Spleen (tissue), 11 donors: ENCODE measurements at regions not wholly inside any gene's neighbourhood (a gene's known extent, or its start where the extent isn't known, plus 50 kb on each side); places are given as distances from the start of the nearest gene placed in this dataset.

Experiments
- DNase-seq: peaks from one replicate; pipeline ENCODE4 v3.0.0-alpha.2; 2020
- H3K27ac ChIP-seq, 8 donors: fragments of 200-600 bp; sonication (generic) in 7 of 8; 1 replicate in 4 of 8; 2 replicates in 4 of 8; pipeline versions ENCODE4 v1.5.0 to v1.8.0; 2016 to 2021; ENCODE audit warnings: inconsistent platforms in 4 of 8, mild to moderate bottlenecking in 4 of 8, moderate library complexity in 1 of 8
- H3K27me3 ChIP-seq, 7 donors: fragments of 200-600 bp; sonication (generic) in 6 of 7; replicated peaks in 1 of 7; 1 replicate in 4 of 7; 2 replicates in 3 of 7; pipeline versions ENCODE4 v1.5.0 to v1.8.0; 2016 to 2021; ENCODE audit warnings: inconsistent platforms in 3 of 7, mild to moderate bottlenecking in 1 of 7
- H3K36me3 ChIP-seq, 6 donors: fragments of 200-600 bp; sonication (generic) in 5 of 6; 1 replicate in 4 of 6; 2 replicates in 2 of 6; pipeline versions ENCODE4 v1.5.0 to v1.8.0; 2016 to 2021; ENCODE audit warnings: inconsistent platforms in 2 of 6
- H3K4me1 ChIP-seq, 6 donors: fragments of 200-600 bp; sonication (generic) in 5 of 6; 1 replicate in 3 of 6; 2 replicates in 3 of 6; pipeline versions ENCODE4 v1.5.0 to v1.8.0; 2016 to 2021; ENCODE audit warnings: inconsistent platforms in 3 of 6
- H3K4me3 ChIP-seq, 8 donors: fragments of 200-600 bp; sonication (generic) in 7 of 8; 1 replicate in 4 of 8; 2 replicates in 4 of 8; pipeline versions ENCODE4 v1.5.0 to v1.8.0; 2016 to 2021; ENCODE audit warnings: inconsistent platforms in 4 of 8, mild to moderate bottlenecking in 4 of 8, moderate library complexity in 2 of 8
- H3K9me3 ChIP-seq, 8 donors: fragments of 200-600 bp; sonication (generic) in 7 of 8; 1 replicate in 4 of 8; 2 replicates in 4 of 8; pipeline versions ENCODE4 v1.5.0 to v1.8.0; 2016 to 2021; ENCODE audit warnings: inconsistent platforms in 4 of 8
- POLR2A ChIP-seq, 3 donors: fragments of 450-650 bp; IDR thresholded peaks; one replicate each; pipeline ENCODE4 v1.5.1; 2017; ENCODE audit warnings: antibody characterized with exemption in 3 of 3, mild to moderate bottlenecking in 1 of 3
- POLR2AphosphoS5 ChIP-seq, 3 donors: sonication (generic); formaldehyde crosslinking; IDR thresholded peaks; one replicate each; pipeline ENCODE4 v1.5.1; 2017; ENCODE audit warnings: antibody characterized with exemption in 3 of 3
- WGBS, 5 donors: extraction: QIAGEN DNeasy Blood & Tissue Kit in 3 of 5; methylation state at CpG; one replicate each; pipeline versions ENCODE4 v1.1.5 to v1.1.7; 2013 to 2018; 5-methylcytosine and 5-hydroxymethylcytosine counted together
- intact Hi-C: fragments of 100-400 bp; cut with DNase I; formaldehyde crosslinking; loops from one replicate; pipeline ENCODE4 v1.15.0; 2023; ENCODE audit warnings: low total_unique reads
- TF ChIP-seq, protein P1 (sequence below), 11 experiments: fragments of 200-600 bp in 7 of 11; fragments of 450-650 bp in 4 of 11; sonication (generic) in 4 of 11; IDR thresholded peaks in 8 of 11; conservative IDR thresholded peaks in 3 of 11; 1 replicate in 7 of 11; 2 replicates in 4 of 11; pipeline versions ENCODE4 v1.4.0 to v1.8.0; 2016 to 2021; ENCODE audit warnings: antibody characterized with exemption in 11 of 11, inconsistent platforms in 4 of 11, mild to moderate bottlenecking in 1 of 11
- donor health status: healthy with polysubstance abuse.
- donor health status: DM: no; HTN: no; CAD: no; lungs with moderate emphysema.
- donor health status: DM: no; HTN: no; CAD: no.
- donor health status: Bipolar disorder and iron deficiency.
- donor health status: healthy.
- donor health status: DM: no; HTN: no; CAD: no.
- donor health status: DM: yes; HTN: yes; CAD: no.

- 91 to 99% (median 93%) methylated on average over 11 to 20 of the region's 20 CpGs for WGBS, 5 donors
Observed at GRCh38 chr5:104223885-104224773, 661.5 kb upstream of the NUDT12 start.

GRCh38 chr5:104218200-104218599 is 655.6 kb upstream of the NUDT12 start:
- no peaks in the 10 kb centered on the region for H3K4me1 ChIP-seq
- intact Hi-C loops, result no loop called here
- H3K27ac ChIP-seq, result no peak overlapping the region
- TF ChIP-seq POLR2A (IDR thresholded peaks at IDR 0.05), result no peak
- TF ChIP-seq, protein P1, sequence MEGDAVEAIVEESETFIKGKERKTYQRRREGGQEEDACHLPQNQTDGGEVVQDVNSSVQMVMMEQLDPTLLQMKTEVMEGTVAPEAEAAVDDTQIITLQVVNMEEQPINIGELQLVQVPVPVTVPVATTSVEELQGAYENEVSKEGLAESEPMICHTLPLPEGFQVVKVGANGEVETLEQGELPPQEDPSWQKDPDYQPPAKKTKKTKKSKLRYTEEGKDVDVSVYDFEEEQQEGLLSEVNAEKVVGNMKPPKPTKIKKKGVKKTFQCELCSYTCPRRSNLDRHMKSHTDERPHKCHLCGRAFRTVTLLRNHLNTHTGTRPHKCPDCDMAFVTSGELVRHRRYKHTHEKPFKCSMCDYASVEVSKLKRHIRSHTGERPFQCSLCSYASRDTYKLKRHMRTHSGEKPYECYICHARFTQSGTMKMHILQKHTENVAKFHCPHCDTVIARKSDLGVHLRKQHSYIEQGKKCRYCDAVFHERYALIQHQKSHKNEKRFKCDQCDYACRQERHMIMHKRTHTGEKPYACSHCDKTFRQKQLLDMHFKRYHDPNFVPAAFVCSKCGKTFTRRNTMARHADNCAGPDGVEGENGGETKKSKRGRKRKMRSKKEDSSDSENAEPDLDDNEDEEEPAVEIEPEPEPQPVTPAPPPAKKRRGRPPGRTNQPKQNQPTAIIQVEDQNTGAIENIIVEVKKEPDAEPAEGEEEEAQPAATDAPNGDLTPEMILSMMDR (IDR thresholded peaks at IDR 0.05 in 8 of 11, conservative IDR thresholded peaks at IDR 0.05 in 3 of 11), result no peak
- TF ChIP-seq POLR2AphosphoS5 (IDR thresholded peaks at IDR 0.05), result no peak
- no peaks in the 10 kb centered on the region for H3K36me3 ChIP-seq
- H3K27me3 ChIP-seq, result no peaks in the 10 kb centered on the region
- peaks cover 0 to 3% (median 0%) of the 10 kb centered on the region in 8 donors for H3K9me3 ChIP-seq
- DNase-seq, result no peak
- no peak overlapping the region for H3K4me3 ChIP-seq
- 57 to 69% (median 66%) methylated on average over 2 of the region's 2 CpGs for WGBS, 5 donors

More at GRCh38 chr5:104223885-104224773, 661.5 kb upstream of the NUDT12 start:
- no peak for TF ChIP-seq POLR2AphosphoS5 (IDR thresholded peaks at IDR 0.05)
- TF ChIP-seq, protein P1 (IDR thresholded peaks at IDR 0.05 in 8 of 11, conservative IDR thresholded peaks at IDR 0.05 in 3 of 11), result no peak
- TF ChIP-seq POLR2A (IDR thresholded peaks at IDR 0.05), result no peak
- H3K9me3 ChIP-seq, result peaks cover 0 to 12% (median 0%) of the 10 kb centered on the region in 8 donors
- no peak for DNase-seq
- no peak overlapping the region for H3K4me3 ChIP-seq
- no peaks in the 10 kb centered on the region for H3K4me1 ChIP-seq
- H3K27me3 ChIP-seq, result no peaks in the 10 kb centered on the region
- no peaks in the 10 kb centered on the region for H3K36me3 ChIP-seq
- intact Hi-C loops, result no loop called here
- H3K27ac ChIP-seq, result no peak overlapping the region

DNA sequence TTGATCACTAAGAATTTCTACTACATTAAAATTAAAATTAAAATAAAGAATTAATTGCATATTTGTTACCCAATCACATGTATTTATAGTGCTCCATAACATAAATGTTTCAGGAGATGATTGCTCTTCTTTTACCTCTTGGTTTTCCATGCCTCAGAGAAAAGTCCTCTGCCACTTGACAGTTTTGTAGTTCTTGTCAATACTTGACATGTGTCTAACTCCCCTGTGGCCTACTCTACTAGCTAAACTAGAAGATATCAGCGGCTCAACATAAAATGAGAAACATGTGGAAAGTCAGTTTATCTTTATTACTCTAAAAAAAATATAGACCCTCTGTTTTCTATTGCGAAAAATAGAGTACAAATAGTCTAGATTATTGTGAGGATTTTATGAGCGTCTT is 650.6 kb upstream of the NUDT12 start:
- 66 to 91% (median 85%) methylated on average over 3 of the region's 3 CpGs for WGBS, 5 donors
- Histone ChIP-seq H3K4me1 (no peaks in the 10 kb centered on the region), H3K27ac (no peak overlapping the region), H3K36me3 (no peaks in the 10 kb centered on the region), H3K9me3 (no peaks in the 10 kb centered on the region), H3K4me3 (no peak overlapping the region), H3K27me3 (no peaks in the 10 kb centered on the region)
- intact Hi-C loops, result no loop called here
- DNase-seq, result no peak
- TF ChIP-seq POLR2A (IDR thresholded peaks at IDR 0.05), result no peak
- TF ChIP-seq POLR2AphosphoS5 (IDR thresholded peaks at IDR 0.05), result no peak
- TF ChIP-seq, protein P1 (IDR thresholded peaks at IDR 0.05 in 8 of 11, conservative IDR thresholded peaks at IDR 0.05 in 3 of 11), result no peak

DNA sequence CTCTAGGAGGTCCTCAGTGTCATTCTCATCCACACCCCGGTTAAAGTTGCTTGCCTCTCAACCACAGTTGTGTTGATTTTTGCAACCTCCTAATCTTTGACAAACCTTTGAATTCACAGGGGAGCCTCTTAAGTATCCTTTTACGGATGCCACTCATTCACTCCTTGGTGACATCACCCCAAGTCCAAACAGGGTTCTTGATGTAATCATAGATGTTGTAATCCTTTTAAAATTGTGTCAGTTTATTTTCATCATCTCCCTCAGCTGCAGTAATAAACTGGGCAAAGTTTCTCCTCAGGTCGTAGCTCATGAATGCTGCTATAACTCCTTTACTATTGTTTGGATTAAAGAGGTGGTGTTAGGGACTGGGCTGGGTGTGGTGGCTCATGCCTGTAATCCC is 637.2 kb upstream of the NUDT12 start:
- TF ChIP-seq POLR2AphosphoS5 (IDR thresholded peaks at IDR 0.05) (no peak), POLR2A (IDR thresholded peaks at IDR 0.05) (no peak)
- TF ChIP-seq, protein P1 (IDR thresholded peaks at IDR 0.05 in 8 of 11, conservative IDR thresholded peaks at IDR 0.05 in 3 of 11), result no peak
- H3K4me1 ChIP-seq, result no peaks in the 10 kb centered on the region
- no peak overlapping the region for H3K4me3 ChIP-seq
- intact Hi-C loops, result no loop called here
- no peaks in the 10 kb centered on the region for H3K9me3 ChIP-seq
- H3K36me3 ChIP-seq, result no peaks in the 10 kb centered on the region
- DNase-seq, result no peak
- no peak overlapping the region for H3K27ac ChIP-seq
- H3K27me3 ChIP-seq, result no peaks in the 10 kb centered on the region
- 70 to 84% (median 80%) methylated on average over 3 of the region's 3 CpGs for WGBS, 5 donors
